ENCODE measurements at regions not wholly inside any gene's neighbourhood (a gene's known extent, or its start where the extent isn't known, plus 50 kb on each side); places are given as distances from the start of the nearest gene placed in this dataset.

- TF ChIP-seq CTCF (IDR thresholded peaks at IDR 0.05 in 4 of 5, conservative IDR thresholded peaks at IDR 0.05 in 1 of 5) (no peak), POLR2A (IDR thresholded peaks at IDR 0.05) (no peak)
These were observed 149.7 kb downstream of the ESM1 start for GRCh38 chr5:54835647-54836046.
